ENCODE measurements at regions not wholly inside any gene's neighbourhood (a gene's known extent, or its start where the extent isn't known, plus 50 kb on each side); places are given as distances from the start of the nearest gene placed in this dataset.

DNA sequence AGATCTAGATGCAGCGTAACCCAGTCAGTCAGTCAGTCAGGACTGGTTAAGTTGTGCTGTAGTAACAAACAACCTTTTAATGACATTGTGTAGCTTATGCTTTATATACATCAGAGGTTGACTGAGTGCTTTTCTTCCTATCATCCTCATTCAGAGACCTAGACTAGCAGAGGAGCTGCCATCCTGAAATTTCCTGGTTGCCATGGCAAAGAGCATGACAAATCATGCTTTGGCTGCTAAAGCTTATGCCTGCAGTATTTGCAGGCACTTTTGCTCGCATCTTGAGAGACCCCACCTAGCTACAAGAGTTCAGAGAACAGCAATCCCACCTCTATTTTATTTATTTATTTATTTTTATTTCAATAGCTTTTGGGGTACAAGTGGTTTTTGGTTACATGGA lies 244.0 kb downstream of the BTBD3 start:
- no peak overlapping the region for H2AFZ ChIP-seq (ENCODE audit: control insufficient read depth, low read length)
- FAIRE-seq = no peak
- no peaks in the 10 kb centered on the region for H3K9me1 ChIP-seq (ENCODE audit: control insufficient read depth, extremely low read depth, insufficient read depth, low read length)
- TF ChIP-seq, protein P1, sequence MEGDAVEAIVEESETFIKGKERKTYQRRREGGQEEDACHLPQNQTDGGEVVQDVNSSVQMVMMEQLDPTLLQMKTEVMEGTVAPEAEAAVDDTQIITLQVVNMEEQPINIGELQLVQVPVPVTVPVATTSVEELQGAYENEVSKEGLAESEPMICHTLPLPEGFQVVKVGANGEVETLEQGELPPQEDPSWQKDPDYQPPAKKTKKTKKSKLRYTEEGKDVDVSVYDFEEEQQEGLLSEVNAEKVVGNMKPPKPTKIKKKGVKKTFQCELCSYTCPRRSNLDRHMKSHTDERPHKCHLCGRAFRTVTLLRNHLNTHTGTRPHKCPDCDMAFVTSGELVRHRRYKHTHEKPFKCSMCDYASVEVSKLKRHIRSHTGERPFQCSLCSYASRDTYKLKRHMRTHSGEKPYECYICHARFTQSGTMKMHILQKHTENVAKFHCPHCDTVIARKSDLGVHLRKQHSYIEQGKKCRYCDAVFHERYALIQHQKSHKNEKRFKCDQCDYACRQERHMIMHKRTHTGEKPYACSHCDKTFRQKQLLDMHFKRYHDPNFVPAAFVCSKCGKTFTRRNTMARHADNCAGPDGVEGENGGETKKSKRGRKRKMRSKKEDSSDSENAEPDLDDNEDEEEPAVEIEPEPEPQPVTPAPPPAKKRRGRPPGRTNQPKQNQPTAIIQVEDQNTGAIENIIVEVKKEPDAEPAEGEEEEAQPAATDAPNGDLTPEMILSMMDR (optimal IDR thresholded peaks at IDR 0.05 in 1 of 3, IDR thresholded peaks at IDR 0.05 in 1 of 3, conservative IDR thresholded peaks at IDR 0.05 in 1 of 3; ENCODE audit: extremely low read depth in 1 of 3, insufficient read depth in 2 of 3, low read length in 3 of 3) = no peak
- TF ChIP-seq EZH2 (IDR thresholded peaks at IDR 0.05; ENCODE audit: low read length) = no peak
- H3K36me3 ChIP-seq (ENCODE audit: control insufficient read depth in 2 of 2, extremely low read depth in 1 of 2, insufficient read depth in 2 of 2, low read length in 2 of 2) = no peaks in the 10 kb centered on the region
- H3K9ac ChIP-seq (ENCODE audit: control insufficient read depth, extremely low read depth, insufficient read depth, low read length) = no peak overlapping the region
- no peak overlapping the region for H3K27ac ChIP-seq (ENCODE audit: control insufficient read depth, insufficient read depth, low read length)
- H3K4me3 ChIP-seq (ENCODE audit: control insufficient read depth in 2 of 3, extremely low read depth in 1 of 3, insufficient read depth in 2 of 3, low read depth in 1 of 3, low read length in 3 of 3) = no peak overlapping the region
- no peaks in the 10 kb centered on the region for H3K27me3 ChIP-seq (ENCODE audit: control insufficient read depth, extremely low read depth, insufficient read depth, low read length)
- DNase-seq (ENCODE audit: low read depth, low spot score) = no peak
- H4K20me1 ChIP-seq (ENCODE audit: control insufficient read depth, extremely low read depth, insufficient read depth, low read length) = no peaks in the 10 kb centered on the region
- no peak overlapping the region for H3K4me2 ChIP-seq (ENCODE audit: control insufficient read depth, extremely low read depth, insufficient read depth, low read depth, low read length)
- H3K79me2 ChIP-seq (ENCODE audit: control insufficient read depth, insufficient read depth, low read length) = no peaks in the 10 kb centered on the region
- no peaks in the 10 kb centered on the region for H3K4me1 ChIP-seq (ENCODE audit: control insufficient read depth, extremely low read depth, insufficient read depth, low read length)
- dilution Hi-C loops (cut with MboI; ENCODE audit: extremely low pct_ligation_motif_present, low sequenced_read_pairs) = no loop called here
- H3K9me3 ChIP-seq (ENCODE audit: control insufficient read depth, low read depth, low read length) = no peaks in the 10 kb centered on the region

- H3K4me2 ChIP-seq (ENCODE audit: control insufficient read depth, extremely low read depth, insufficient read depth, low read depth, low read length) = no peak overlapping the region
- DNase-seq (ENCODE audit: low read depth, low spot score) = no peak
Observed at GRCh38 chr20:12166053-12166717, 248.5 kb downstream of the BTBD3 start.

More at GRCh38 chr20:12166053-12166717, 248.5 kb downstream of the BTBD3 start:
- Histone ChIP-seq H3K4me1 (ENCODE audit: control insufficient read depth, extremely low read depth, insufficient read depth, low read length) (no peaks in the 10 kb centered on the region), H2AFZ (ENCODE audit: control insufficient read depth, low read length) (no peak overlapping the region), H3K27me3 (ENCODE audit: control insufficient read depth, extremely low read depth, insufficient read depth, low read length) (no peaks in the 10 kb centered on the region), H3K9me3 (ENCODE audit: control insufficient read depth, low read depth, low read length) (no peaks in the 10 kb centered on the region), H3K9ac (ENCODE audit: control insufficient read depth, extremely low read depth, insufficient read depth, low read length) (no peak overlapping the region), H3K27ac (ENCODE audit: control insufficient read depth, insufficient read depth, low read length) (no peak overlapping the region), H3K79me2 (ENCODE audit: control insufficient read depth, insufficient read depth, low read length) (no peaks in the 10 kb centered on the region), H4K20me1 (ENCODE audit: control insufficient read depth, extremely low read depth, insufficient read depth, low read length) (no peaks in the 10 kb centered on the region), H3K9me1 (ENCODE audit: control insufficient read depth, extremely low read depth, insufficient read depth, low read length) (no peaks in the 10 kb centered on the region), H3K36me3 (ENCODE audit: control insufficient read depth in 2 of 2, extremely low read depth in 1 of 2, insufficient read depth in 2 of 2, low read length in 2 of 2) (no peaks in the 10 kb centered on the region), H3K4me3 (ENCODE audit: control insufficient read depth in 2 of 3, extremely low read depth in 1 of 3, insufficient read depth in 2 of 3, low read depth in 1 of 3, low read length in 3 of 3) (no peak overlapping the region)
- no peak for TF ChIP-seq EZH2 (IDR thresholded peaks at IDR 0.05; ENCODE audit: low read length)
- TF ChIP-seq, protein P1 (optimal IDR thresholded peaks at IDR 0.05 in 1 of 3, IDR thresholded peaks at IDR 0.05 in 1 of 3, conservative IDR thresholded peaks at IDR 0.05 in 1 of 3; ENCODE audit: extremely low read depth in 1 of 3, insufficient read depth in 2 of 3, low read length in 3 of 3) = peak in 1 of 3 experiments; percentile 15
- dilution Hi-C loops (cut with MboI; ENCODE audit: extremely low pct_ligation_motif_present, low sequenced_read_pairs) = no loop called here
- no peak for FAIRE-seq
